OCI-LY1 (cell line): ENCODE measurements at regions not wholly inside any gene's neighbourhood (a gene's known extent, or its start where the extent isn't known, plus 50 kb on each side); places are given as distances from the start of the nearest gene placed in this dataset.

Experiments
- H2AFZ ChIP-seq: fragments of 200-600 bp; sonication (generic), shearing (Covaris generic); 2 replicates; pipeline ENCODE4 v1.6.0; 2014; ENCODE audit warnings: antibody characterized with exemption, mild to moderate bottlenecking, low read length
- H3F3A ChIP-seq: fragments of 200-600 bp; sonication (generic), shearing (Covaris generic); 2 replicates; pipeline ENCODE4 v1.6.0; 2014; ENCODE audit warnings: mild to moderate bottlenecking, antibody characterized with exemption, low read length, moderate library complexity; ENCODE audit not compliant: insufficient read depth
- H3K27ac ChIP-seq: fragments of 200-600 bp; sonication (generic); 2 replicates; pipeline ENCODE4 v1.5.1; 2014; ENCODE audit warnings: low read length, mixed run types, mild to moderate bottlenecking, low read depth; ENCODE audit not compliant: poor library complexity, severe bottlenecking
- H3K27me3 ChIP-seq: fragments of 200-600 bp; sonication (generic); 2 replicates; pipeline ENCODE4 v1.6.0; 2014; ENCODE audit warnings: antibody characterized with exemption, mild to moderate bottlenecking, low read length, moderate library complexity; ENCODE audit not compliant: insufficient read depth
- H3K36me3 ChIP-seq: fragments of 200-600 bp; sonication (generic); 2 replicates; pipeline ENCODE4 v1.6.1; 2014; ENCODE audit warnings: mild to moderate bottlenecking, antibody characterized with exemption, low read length, moderate library complexity, mixed read lengths; ENCODE audit not compliant: insufficient read depth
- H3K4me1 ChIP-seq: fragments of 200-600 bp; sonication (generic); 2 replicates; pipeline ENCODE4 v1.5.1; 2014; ENCODE audit warnings: mild to moderate bottlenecking, low read length, moderate library complexity; ENCODE audit not compliant: insufficient read depth, severe bottlenecking
- H3K4me2 ChIP-seq: fragments of 200-600 bp; sonication (generic), shearing (Covaris generic); 2 replicates; pipeline ENCODE4 v1.6.1; 2014; ENCODE audit warnings: low read length
- H3K4me3 ChIP-seq: fragments of 200-600 bp; sonication (generic); 2 replicates; pipeline ENCODE4 v1.5.1; 2014; ENCODE audit warnings: low read length, low read depth, mild to moderate bottlenecking, mixed read lengths; ENCODE audit not compliant: poor library complexity, severe bottlenecking
- H3K79me2 ChIP-seq: fragments of 200-600 bp; shearing (Covaris generic); 2 replicates; pipeline ENCODE4 v1.6.1; 2016; ENCODE audit warnings: mixed run types, low read length, mixed read lengths; ENCODE audit not compliant: insufficient read depth
- H3K9ac ChIP-seq: fragments of 200-600 bp; sonication (generic), shearing (Covaris generic); 2 replicates; pipeline ENCODE4 v1.6.1; 2014; ENCODE audit warnings: mild to moderate bottlenecking, low read length, mixed read lengths
- H3K9me2 ChIP-seq: fragments of 200-600 bp; sonication (generic), shearing (Covaris generic); 2 replicates; pipeline ENCODE4 v1.6.1; 2014; ENCODE audit warnings: low read depth, mild to moderate bottlenecking, low read length, mixed read lengths
- H3K9me3 ChIP-seq: fragments of 200-600 bp; shearing (Covaris generic); 2 replicates; pipeline ENCODE4 v1.6.1; 2014; ENCODE audit warnings: low read length, mixed read lengths
- H4K20me1 ChIP-seq: fragments of 200-600 bp; sonication (generic), shearing (Covaris generic); 2 replicates; pipeline ENCODE4 v1.6.0; 2016; ENCODE audit warnings: mild to moderate bottlenecking, low read length; ENCODE audit not compliant: insufficient read depth
- CTCF ChIP-seq: fragments of 200-600 bp; sonication (generic), shearing (Covaris generic); IDR thresholded peaks from 2 replicates; pipeline ENCODE4 v1.5.1; 2017; ENCODE audit warnings: mild to moderate bottlenecking, antibody characterized with exemption, low read length, moderate library complexity, mixed read lengths
- EZH2 ChIP-seq: fragments of 200-600 bp; sonication (generic), shearing (Covaris generic); IDR thresholded peaks from 2 replicates; pipeline ENCODE4 v1.8.0; 2017; ENCODE audit warnings: borderline replicate concordance, mixed run types, mild to moderate bottlenecking, antibody characterized with exemption, low read length, moderate library complexity, mixed read lengths

DNA sequence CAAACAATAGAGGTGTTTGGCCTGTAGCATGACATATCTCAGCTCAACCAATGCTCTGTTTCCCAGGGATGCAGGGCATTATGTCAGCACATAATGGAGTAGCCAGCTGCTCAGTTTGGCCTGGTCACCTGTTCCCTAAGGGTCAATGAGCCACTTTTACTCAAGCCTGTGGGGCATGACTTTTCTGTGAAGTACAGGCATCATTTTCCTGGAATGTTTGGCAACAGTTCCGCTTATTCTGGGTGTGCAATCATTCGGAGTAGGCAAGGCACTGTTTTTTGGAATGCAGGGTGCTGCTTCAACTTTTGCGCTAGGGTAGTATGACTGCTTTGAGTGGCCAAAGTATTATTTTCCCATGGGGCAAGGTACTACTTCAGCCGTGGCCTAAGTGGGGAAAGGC lies 665.4 kb downstream of the EPHA7 start:
- Histone ChIP-seq H3K9me3 (no peaks in the 10 kb centered on the region), H3K27ac (no peak overlapping the region), H4K20me1 (no peaks in the 10 kb centered on the region), H3K4me2 (no peak overlapping the region), H3K4me1 (peaks cover 11% of the 10 kb centered on the region), H3K4me3 (no peak overlapping the region), H3K36me3 (no peaks in the 10 kb centered on the region), H3K9me2 (no peaks in the 10 kb centered on the region), H3K27me3 (no peaks in the 10 kb centered on the region), H2AFZ (no peak overlapping the region), H3F3A (no peaks in the 10 kb centered on the region), H3K9ac (no peak overlapping the region), H3K79me2 (no peaks in the 10 kb centered on the region)
- TF ChIP-seq EZH2 (no peak), CTCF (no peak)

GRCh38 chr6:92752114-92752513 lies 667.2 kb downstream of the EPHA7 start:
- TF ChIP-seq CTCF, result no peak
- no peak for TF ChIP-seq EZH2

DNA sequence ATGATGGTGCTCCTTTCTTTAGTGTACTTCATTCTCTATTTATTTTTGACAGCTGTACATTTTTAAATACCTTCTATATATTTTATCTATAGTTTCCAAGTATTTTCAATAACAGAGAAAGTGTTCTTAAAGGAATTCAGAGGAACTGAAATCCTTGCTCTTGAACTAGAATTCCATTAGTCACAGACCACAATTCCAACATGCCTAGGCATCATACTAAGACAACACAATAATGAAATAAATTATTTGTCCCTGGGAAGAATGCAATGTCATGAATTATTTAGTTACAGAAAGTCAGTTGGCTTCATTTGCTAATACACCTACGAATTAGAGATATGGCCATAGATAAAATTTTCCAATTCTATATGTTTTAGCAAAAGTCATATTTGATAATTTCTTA lies 671.2 kb downstream of the EPHA7 start:
- Histone ChIP-seq H2AFZ (no peak overlapping the region), H3K36me3 (no peaks in the 10 kb centered on the region), H3K27me3 (no peaks in the 10 kb centered on the region), H3K4me3 (no peak overlapping the region), H3K27ac (no peak overlapping the region), H3F3A (no peaks in the 10 kb centered on the region), H3K4me1 (no peaks in the 10 kb centered on the region), H3K4me2 (no peak overlapping the region), H3K9me3 (no peaks in the 10 kb centered on the region), H3K9ac (no peak overlapping the region), H3K79me2 (no peaks in the 10 kb centered on the region), H4K20me1 (no peaks in the 10 kb centered on the region), H3K9me2 (no peaks in the 10 kb centered on the region)
- TF ChIP-seq CTCF (no peak), EZH2 (no peak)

More at GRCh38 chr6:92752114-92752513, 667.2 kb downstream of the EPHA7 start:
- no peaks in the 10 kb centered on the region for H3F3A ChIP-seq
- H3K27ac ChIP-seq, result no peak overlapping the region
- no peak overlapping the region for H3K4me2 ChIP-seq
- no peak overlapping the region for H3K4me3 ChIP-seq
- no peak overlapping the region for H2AFZ ChIP-seq
- H3K27me3 ChIP-seq, result no peaks in the 10 kb centered on the region
- no peaks in the 10 kb centered on the region for H3K36me3 ChIP-seq
- no peaks in the 10 kb centered on the region for H3K9me2 ChIP-seq
- H3K9ac ChIP-seq, result no peak overlapping the region
- H3K9me3 ChIP-seq, result no peaks in the 10 kb centered on the region
- H3K79me2 ChIP-seq, result no peaks in the 10 kb centered on the region
- no peaks in the 10 kb centered on the region for H4K20me1 ChIP-seq
- no peaks in the 10 kb centered on the region for H3K4me1 ChIP-seq
